GM18517 (cell line): ENCODE measurements at regions not wholly inside any gene's neighbourhood (a gene's known extent, or its start where the extent isn't known, plus 50 kb on each side); places are given as distances from the start of the nearest gene placed in this dataset.

Source experiments
- ATAC-seq: cut with Tn5 transposase; IDR thresholded peaks from one replicate; pipeline ENCODE4 v1.9.1; 2021; ENCODE audit warnings: mild to moderate bottlenecking, moderate library complexity; ENCODE audit not compliant: unreplicated experiment

DNA sequence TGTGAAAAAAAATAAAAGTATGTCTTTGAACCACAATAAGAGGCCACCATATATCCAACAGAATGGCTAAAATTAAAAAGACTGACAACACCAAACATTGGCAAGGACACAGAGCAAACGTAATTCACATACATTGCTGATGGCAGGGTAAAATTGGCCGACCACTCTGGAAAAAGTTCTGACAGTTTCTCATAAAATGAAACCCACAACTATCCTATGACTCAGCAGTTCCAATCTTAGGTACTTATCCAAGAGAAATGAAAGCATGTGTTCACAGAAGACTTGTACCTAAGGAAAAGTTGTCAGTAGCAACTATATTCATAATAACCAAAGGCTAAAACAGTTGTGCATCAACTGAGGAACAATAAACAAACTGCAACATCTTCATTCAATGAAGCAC lies 357.3 kb upstream of the XYLT1 start:
- no peak for ATAC-seq

DNA sequence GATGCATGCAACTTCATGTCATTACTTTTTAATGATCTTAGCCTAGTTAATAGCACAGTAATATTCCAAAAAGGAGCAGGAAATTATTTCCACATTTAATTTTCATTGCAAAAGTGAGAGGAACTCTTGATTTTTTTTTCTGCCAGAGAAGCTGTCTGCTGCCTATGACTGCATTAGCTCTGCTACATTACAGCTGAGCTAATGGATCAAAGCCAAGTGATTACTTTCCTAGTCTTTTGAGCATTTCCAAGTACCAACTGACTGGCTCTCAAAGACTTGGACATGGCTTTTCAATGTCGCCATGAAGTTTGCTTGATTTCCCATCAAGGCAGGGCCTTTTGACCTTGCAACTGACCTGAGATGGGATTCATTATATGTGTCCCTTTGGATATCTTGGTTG lies 356.6 kb upstream of the XYLT1 start:
- ATAC-seq = no peak

GRCh38 chr16:17817943-17818342 lies 347.2 kb upstream of the XYLT1 start:
- ATAC-seq = no peak

DNA sequence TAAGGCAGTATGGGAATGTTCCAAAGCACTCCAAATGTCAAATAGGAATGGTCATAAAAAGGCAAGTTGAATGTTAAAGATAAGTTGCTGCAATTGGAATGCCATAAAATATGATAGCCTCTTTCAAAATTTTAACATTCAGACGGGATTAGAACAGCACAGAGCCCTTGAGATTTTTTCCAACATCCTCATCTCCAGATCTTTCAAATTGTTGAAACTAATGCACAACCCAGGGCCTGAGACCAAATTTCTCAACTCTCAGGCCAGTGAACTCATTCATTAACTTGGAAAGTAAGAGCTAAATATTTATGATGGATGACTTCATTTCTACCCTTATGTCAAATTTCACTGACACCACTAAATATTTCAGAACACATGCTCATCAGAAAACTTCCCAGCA lies 346.5 kb upstream of the XYLT1 start:
- no peak for ATAC-seq

GRCh38 chr16:17812771-17813170 lies 342.0 kb upstream of the XYLT1 start:
- ATAC-seq = no peak

- ATAC-seq = no peak
Measured at GRCh38 chr16:17804857-17805256, 334.1 kb upstream of the XYLT1 start.

DNA sequence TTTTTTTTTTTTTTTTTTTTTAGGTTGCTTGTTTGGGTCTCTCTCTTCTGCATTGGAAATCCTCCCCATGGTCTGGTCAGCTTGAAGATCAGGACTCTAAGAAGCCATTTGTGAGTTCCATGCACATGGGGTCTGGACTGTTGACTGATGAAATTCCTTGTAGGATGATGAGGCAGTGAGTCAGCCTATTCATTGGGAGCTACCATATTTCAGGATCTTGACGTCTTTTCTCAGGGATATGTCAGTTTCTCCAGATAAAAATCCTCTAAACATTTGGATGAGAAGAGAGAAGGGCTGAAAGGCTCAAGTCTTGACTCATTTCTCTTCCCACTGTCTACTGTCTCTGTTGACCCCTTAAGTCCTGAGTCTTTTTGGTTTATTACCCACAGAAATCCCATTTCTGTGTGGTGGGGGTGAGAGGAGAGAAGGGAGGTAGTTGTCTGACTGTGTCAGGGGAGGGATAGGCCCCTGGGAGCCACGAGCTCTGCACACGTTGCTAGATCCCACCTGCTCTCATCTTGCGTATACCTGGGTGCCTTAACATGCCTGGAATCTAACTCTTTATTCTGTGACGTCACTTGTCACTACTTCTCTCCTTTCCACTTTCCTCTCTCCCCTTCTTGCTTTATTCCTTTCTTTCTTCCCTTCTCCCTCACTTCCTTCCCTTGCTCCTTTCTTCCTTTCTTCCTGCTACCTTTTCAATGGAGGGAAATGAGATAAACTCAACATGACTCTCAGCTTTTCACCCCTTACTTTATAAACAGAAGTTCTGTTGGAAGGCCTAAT lies 333.1 kb upstream of the XYLT1 start:
- ATAC-seq = no peak

DNA sequence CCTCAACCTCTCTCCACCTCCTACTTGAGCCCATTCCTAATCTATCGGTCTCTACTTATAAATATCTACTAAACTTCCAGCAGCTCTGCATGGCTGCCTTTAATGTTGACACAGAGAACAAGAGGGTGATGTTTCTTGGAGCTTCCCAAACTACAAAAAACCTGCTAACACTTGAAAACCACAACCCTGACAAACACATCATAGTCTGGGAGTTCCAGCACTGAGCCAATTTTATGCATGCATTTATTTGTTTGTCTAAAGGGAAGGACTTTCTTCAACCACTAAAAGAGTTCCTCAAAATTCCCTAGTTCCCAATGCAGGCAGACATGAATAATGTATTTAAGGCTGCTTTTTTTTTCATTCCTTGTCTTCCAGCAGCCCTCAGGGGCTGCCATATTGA lies 331.8 kb upstream of the XYLT1 start:
- ATAC-seq = no peak

- ATAC-seq = no peak
Measured at GRCh38 chr16:17801068-17801467, 330.3 kb upstream of the XYLT1 start.

DNA sequence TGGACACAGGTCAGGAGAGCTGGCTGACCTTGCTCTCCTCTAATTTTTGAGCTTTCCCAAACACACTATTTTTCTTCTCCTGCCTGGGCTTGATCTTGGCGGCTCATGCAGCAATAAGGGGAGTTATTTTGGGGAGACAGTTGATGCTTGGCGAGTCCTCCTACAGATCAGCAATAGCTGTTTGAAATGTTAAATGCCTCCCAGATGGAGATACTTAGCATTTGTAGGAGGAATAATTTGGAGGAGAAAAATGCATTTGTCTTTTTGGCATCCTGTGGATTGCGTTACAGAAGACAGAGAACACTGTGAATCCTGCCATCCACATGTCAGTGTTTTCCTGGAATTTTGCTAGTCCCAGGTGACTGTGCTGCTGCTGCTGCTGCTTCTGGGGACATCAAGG lies 328.0 kb upstream of the XYLT1 start:
- no peak for ATAC-seq

DNA sequence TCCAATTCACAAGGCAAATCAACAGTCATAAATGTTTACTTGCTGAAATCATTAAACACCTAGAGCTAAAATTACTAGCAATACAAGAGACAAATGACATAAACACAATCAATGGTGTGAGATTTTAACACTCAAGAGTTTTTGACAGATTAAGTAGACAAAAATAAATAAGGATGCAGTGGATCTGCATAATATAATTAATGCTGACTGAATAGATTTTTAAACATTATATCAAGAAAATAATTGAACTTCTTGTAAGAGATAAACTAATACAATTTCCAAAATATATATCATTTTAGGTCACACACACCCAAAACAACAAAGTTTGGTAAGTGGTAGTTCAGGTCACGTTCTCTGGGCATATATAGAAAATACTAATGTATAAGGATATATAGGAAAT lies 322.6 kb upstream of the XYLT1 start:
- no peak for ATAC-seq

- ATAC-seq = no peak
Measured at GRCh38 chr16:17784073-17784472, 313.3 kb upstream of the XYLT1 start.

- ATAC-seq = no peak
Measured at GRCh38 chr16:17780181-17780580, 309.4 kb upstream of the XYLT1 start.

- no peak for ATAC-seq
Measured at GRCh38 chr16:17777408-17777863, 306.7 kb upstream of the XYLT1 start.

- no peak for ATAC-seq
Measured at GRCh38 chr16:17776888-17777287, 306.1 kb upstream of the XYLT1 start.

GRCh38 chr16:17776465-17776864 lies 305.7 kb upstream of the XYLT1 start:
- ATAC-seq = no peak

GRCh38 chr16:17775061-17775460 lies 304.3 kb upstream of the XYLT1 start:
- ATAC-seq = no peak

DNA sequence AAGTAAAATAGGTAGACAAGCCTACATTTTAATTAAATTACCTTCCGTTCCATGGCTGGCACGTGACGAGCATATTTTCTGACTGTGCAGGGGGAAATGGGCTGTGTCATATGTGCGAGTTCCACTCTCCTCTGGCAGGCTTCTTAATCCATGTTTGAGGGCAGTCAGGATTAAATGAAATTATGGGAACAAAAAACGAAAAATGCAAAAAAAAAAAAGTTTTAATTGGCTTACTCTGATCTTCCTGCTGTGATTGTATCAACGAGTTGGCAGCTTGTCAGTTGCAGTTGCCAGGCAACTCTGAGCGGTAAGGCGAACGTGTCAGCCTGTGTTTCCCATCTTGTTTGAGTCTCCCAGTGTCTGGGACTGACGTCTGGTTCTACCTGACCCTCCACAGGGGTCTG lies 302.9 kb upstream of the XYLT1 start:
- ATAC-seq = no peak

DNA sequence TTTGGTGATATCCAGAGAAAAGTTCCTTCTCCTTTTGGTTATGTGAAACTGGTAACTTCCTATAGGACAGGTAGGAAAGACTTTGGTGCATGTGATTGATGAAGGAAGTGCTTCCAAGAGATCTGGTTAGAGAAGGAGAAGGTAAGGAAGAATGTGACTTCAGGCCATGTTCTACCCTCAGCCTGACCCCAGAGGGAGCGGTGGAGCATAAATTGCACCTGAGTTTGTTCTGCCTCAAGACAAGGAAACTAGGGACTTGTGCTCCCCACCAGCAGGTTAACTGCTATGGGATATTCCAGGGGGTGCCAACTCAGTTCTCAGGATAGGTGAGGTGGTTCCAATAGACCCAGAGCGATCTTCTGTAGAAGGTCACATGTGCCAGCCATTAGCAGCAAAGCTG lies 299.3 kb upstream of the XYLT1 start:
- no peak for ATAC-seq

GRCh38 chr16:17769065-17769464 lies 298.3 kb upstream of the XYLT1 start:
- ATAC-seq = no peak

- ATAC-seq = no peak
Measured at GRCh38 chr16:17768257-17768656, 297.5 kb upstream of the XYLT1 start.

GRCh38 chr16:17766012-17766411 lies 295.3 kb upstream of the XYLT1 start:
- no peak for ATAC-seq
